ENCODE measurements at regions not wholly inside any gene's neighbourhood (a gene's known extent, or its start where the extent isn't known, plus 50 kb on each side); places are given as distances from the start of the nearest gene placed in this dataset.

- H3K36me3 ChIP-seq (ENCODE audit: control insufficient read depth, insufficient read depth, low read length) = no peaks in the 10 kb centered on the region
- H3K9me1 ChIP-seq (ENCODE audit: insufficient read depth, low read length) = no peaks in the 10 kb centered on the region
- H3K79me1 ChIP-seq (ENCODE audit: low read depth in 1 of 2, low read length in 2 of 2) = no peaks in the 10 kb centered on the region
- WGBS, 2 experiments (ENCODE audit: extremely low coverage in 2 of 2, insufficient read length in 1 of 2) = 60% methylated on average over 1 of the region's 7 CpGs; no CpG with 5 or more reads in 1 of the 2 experiments
- H2AK9ac ChIP-seq (replicated peaks; ENCODE audit: low read depth, low read length, poor library complexity) = no peak overlapping the region
- H3K27ac ChIP-seq (ENCODE audit: insufficient read depth, low read length) = no peak overlapping the region
- POLR2A ChIA-PET (ENCODE audit: unreplicated experiment) = no interaction called here
- H2BK15ac ChIP-seq (ENCODE audit: low read depth, low read length) = no peak overlapping the region
- no peaks in the 10 kb centered on the region for H4K20me1 ChIP-seq (ENCODE audit: insufficient read depth, low read length)
- H3K4me2 ChIP-seq (ENCODE audit: low read depth, low read length) = no peak overlapping the region
- H3K9ac ChIP-seq (ENCODE audit: low read depth, low read length) = no peak overlapping the region
- H2BK5ac ChIP-seq (ENCODE audit: low read depth, low read length, poor library complexity, severe bottlenecking) = no peak overlapping the region
- H2BK20ac ChIP-seq (ENCODE audit: low read depth, low read length) = no peak overlapping the region
- intact Hi-C loops (cut with micrococcal nuclease) (no loop called here), dilution Hi-C loops (cut with HindIII; ENCODE audit: low sequenced_read_pairs, unreplicated experiment) (no loop called here), in situ Hi-C loops (cut with MboI; ENCODE audit: low sequenced_read_pairs) (no loop called here)
- H3K56ac ChIP-seq (ENCODE audit: extremely low read depth, insufficient read depth, low read length) = no peak overlapping the region
- no peak overlapping the region for H2AFZ ChIP-seq (replicated peaks; ENCODE audit: low read length, poor library complexity)
- no peak overlapping the region for H3K4ac ChIP-seq (ENCODE audit: low read depth, low read length)
- TF ChIP-seq NFE2L2 (IDR thresholded peaks at IDR 0.05; ENCODE audit: low read depth, low read length) (no peak), RAD21 (IDR thresholded peaks at IDR 0.05; ENCODE audit: low read length) (no peak), CTCF (conservative IDR thresholded peaks at IDR 0.05; ENCODE audit: low read depth, low read length) (no peak), RFX5 (IDR thresholded peaks at IDR 0.05; ENCODE audit: low read depth, low read length) (no peak), MAZ (IDR thresholded peaks at IDR 0.05; ENCODE audit: borderline replicate concordance, low read depth, low read length) (no peak)
- TF ChIP-seq, protein P1, sequence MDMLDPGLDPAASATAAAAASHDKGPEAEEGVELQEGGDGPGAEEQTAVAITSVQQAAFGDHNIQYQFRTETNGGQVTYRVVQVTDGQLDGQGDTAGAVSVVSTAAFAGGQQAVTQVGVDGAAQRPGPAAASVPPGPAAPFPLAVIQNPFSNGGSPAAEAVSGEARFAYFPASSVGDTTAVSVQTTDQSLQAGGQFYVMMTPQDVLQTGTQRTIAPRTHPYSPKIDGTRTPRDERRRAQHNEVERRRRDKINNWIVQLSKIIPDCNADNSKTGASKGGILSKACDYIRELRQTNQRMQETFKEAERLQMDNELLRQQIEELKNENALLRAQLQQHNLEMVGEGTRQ (IDR thresholded peaks at IDR 0.05; ENCODE audit: low read depth, low read length) = no peak
- H3K9me3 ChIP-seq (ENCODE audit: control insufficient read depth, insufficient read depth, low read length) = no peaks in the 10 kb centered on the region
- H3K23ac ChIP-seq (ENCODE audit: low read depth, low read length) = no peak overlapping the region
- no peaks in the 10 kb centered on the region for H3K27me3 ChIP-seq (ENCODE audit: control insufficient read depth, insufficient read depth, low read length)
- H3K18ac ChIP-seq (ENCODE audit: low read depth, low read length) = no peak overlapping the region
- H3K4me3 ChIP-seq (ENCODE audit: insufficient read depth, low read depth, low read length) = no peak overlapping the region
- ATAC-seq (ENCODE audit: low read depth) (no peak), DNase-seq (no peak)
- no peak overlapping the region for H4K8ac ChIP-seq (ENCODE audit: low read depth in 2 of 2, low read length in 2 of 2)
- no peak overlapping the region for H3K14ac ChIP-seq (replicated peaks; ENCODE audit: low read depth, low read length)
- CTCF ChIA-PET = no interaction called here
- no peak overlapping the region for H2BK120ac ChIP-seq (ENCODE audit: low read depth, low read length)
- H4K91ac ChIP-seq (ENCODE audit: insufficient read depth, low read depth, low read length) = no peak overlapping the region
- H4K5ac ChIP-seq (ENCODE audit: low read depth, low read length) = no peak overlapping the region
- H3K4me1 ChIP-seq (ENCODE audit: control insufficient read depth, insufficient read depth, low read length) = no peaks in the 10 kb centered on the region
- BruUV-seq (replicated peaks) = no TSS peak
- H2AK5ac ChIP-seq (ENCODE audit: low read depth, low read length) = no peak overlapping the region
Observed at GRCh38 chr1:48069662-48070395, 72.6 kb upstream of the TRABD2B start.

Measured in IMR-90 (cell line).